ENCODE measurements at regions not wholly inside any gene's neighbourhood (a gene's known extent, or its start where the extent isn't known, plus 50 kb on each side); places are given as distances from the start of the nearest gene placed in this dataset.

- TF ChIP-seq CTCF (IDR thresholded peaks at IDR 0.05) = no peak
- no peak for TF ChIP-seq POLR2A (IDR thresholded peaks at IDR 0.05)
- no peak for TF ChIP-seq POLR2AphosphoS5 (IDR thresholded peaks at IDR 0.05)
- no peak for TF ChIP-seq EP300 (IDR thresholded peaks at IDR 0.05)
These were observed 397.6 kb downstream of the RNF144B start for GRCh38 chr6:18784794-18785193.

All from upper lobe of left lung (tissue), 4 donors.